ENCODE measurements at regions not wholly inside any gene's neighbourhood (a gene's known extent, or its start where the extent isn't known, plus 50 kb on each side); places are given as distances from the start of the nearest gene placed in this dataset.

GRCh38 chr3:71879089-71879488, 94.1 kb upstream of the PROK2 start:
- no peaks in the 10 kb centered on the region for H3K36me3 Mint-ChIP-seq

More at GRCh38 chr3:71879089-71879488, 94.1 kb upstream of the PROK2 start:
- H3K27me3 Mint-ChIP-seq (ENCODE audit: low read depth in 3 of 3), result peaks cover 38 to 52% (median 46%) of the 10 kb centered on the region in 3 donors
- H3K9me3 ChIP-seq (replicated peaks in 1 of 2; ENCODE audit: control insufficient read depth in 1 of 2, insufficient read depth in 1 of 2, low read length in 2 of 2), result no peaks in the 10 kb centered on the region
- no peak for DNase-seq
- H3K27ac ChIP-seq (ENCODE audit: low read depth in 1 of 2, low read length in 2 of 2), result no peak overlapping the region
- H2AFZ ChIP-seq (ENCODE audit: insufficient read depth, low read depth, low read length, poor library complexity, severe bottlenecking), result no peak overlapping the region
- no peak overlapping the region for H3K27ac Mint-ChIP-seq
- H3K79me2 ChIP-seq (ENCODE audit: insufficient read depth, low read length), result no peaks in the 10 kb centered on the region
- no peaks in the 10 kb centered on the region for H3K36me3 ChIP-seq (replicated peaks in 1 of 2; ENCODE audit: control insufficient read depth in 1 of 2, insufficient read depth in 2 of 2, low read length in 2 of 2)
- no peaks in the 10 kb centered on the region for H4K20me1 ChIP-seq (ENCODE audit: insufficient read depth, low read length)
- peaks cover 5% of the 10 kb centered on the region for H3K4me1 Mint-ChIP-seq
- no peaks in the 10 kb centered on the region for H3K4me1 ChIP-seq (ENCODE audit: control insufficient read depth in 1 of 2, insufficient read depth in 2 of 2, low read length in 2 of 2)
- WGBS (ENCODE audit: insufficient coverage), result no CpG with 5 or more reads among the region's 9 CpGs
- peak overlapping the region in 1 of 2 donors; percentile 7 for H3K4me3 Mint-ChIP-seq
- H3K9ac ChIP-seq (ENCODE audit: insufficient read depth, low read length, poor library complexity, severe bottlenecking), result no peak overlapping the region
- peaks cover 0 to 3% (median 0%) of the 10 kb centered on the region in 7 donors for H3K9me3 Mint-ChIP-seq
- peaks cover 27 to 34% of the 10 kb centered on the region in 2 donors for H3K27me3 ChIP-seq (ENCODE audit: control insufficient read depth in 2 of 2, insufficient read depth in 2 of 2, low read length in 2 of 2)
- intact Hi-C loops (cut with micrococcal nuclease), result loop anchor here (5.0 to 10.0 kb wide), 3 partner anchors 943 to 1206 kb away; no protein-coding TSS in a partner anchor
- TF ChIP-seq CTCF (IDR thresholded peaks at IDR 0.05), result no peak
- no peak overlapping the region for H3K4me2 ChIP-seq (replicated peaks; ENCODE audit: extremely low read depth, low read length, poor library complexity, severe bottlenecking)
- H3K4me3 ChIP-seq (replicated peaks in 1 of 3; ENCODE audit: low read depth in 2 of 3, low read length in 3 of 3), result no peak overlapping the region
